ENCODE measurements at regions not wholly inside any gene's neighbourhood (a gene's known extent, or its start where the extent isn't known, plus 50 kb on each side); places are given as distances from the start of the nearest gene placed in this dataset.

GRCh38 chr6:153367021-153367420 lies 235.9 kb upstream of the RGS17 start (continued):
- TF ChIP-seq RNF2 (IDR thresholded peaks at IDR 0.05; ENCODE audit: borderline replicate concordance, low read depth, low read length, missing control alignments, poor library complexity, severe bottlenecking) (no peak), CHD2 (IDR thresholded peaks at IDR 0.05; ENCODE audit: low read length) (no peak)
